ENCODE measurements at regions not wholly inside any gene's neighbourhood (a gene's known extent, or its start where the extent isn't known, plus 50 kb on each side); places are given as distances from the start of the nearest gene placed in this dataset.

DNA sequence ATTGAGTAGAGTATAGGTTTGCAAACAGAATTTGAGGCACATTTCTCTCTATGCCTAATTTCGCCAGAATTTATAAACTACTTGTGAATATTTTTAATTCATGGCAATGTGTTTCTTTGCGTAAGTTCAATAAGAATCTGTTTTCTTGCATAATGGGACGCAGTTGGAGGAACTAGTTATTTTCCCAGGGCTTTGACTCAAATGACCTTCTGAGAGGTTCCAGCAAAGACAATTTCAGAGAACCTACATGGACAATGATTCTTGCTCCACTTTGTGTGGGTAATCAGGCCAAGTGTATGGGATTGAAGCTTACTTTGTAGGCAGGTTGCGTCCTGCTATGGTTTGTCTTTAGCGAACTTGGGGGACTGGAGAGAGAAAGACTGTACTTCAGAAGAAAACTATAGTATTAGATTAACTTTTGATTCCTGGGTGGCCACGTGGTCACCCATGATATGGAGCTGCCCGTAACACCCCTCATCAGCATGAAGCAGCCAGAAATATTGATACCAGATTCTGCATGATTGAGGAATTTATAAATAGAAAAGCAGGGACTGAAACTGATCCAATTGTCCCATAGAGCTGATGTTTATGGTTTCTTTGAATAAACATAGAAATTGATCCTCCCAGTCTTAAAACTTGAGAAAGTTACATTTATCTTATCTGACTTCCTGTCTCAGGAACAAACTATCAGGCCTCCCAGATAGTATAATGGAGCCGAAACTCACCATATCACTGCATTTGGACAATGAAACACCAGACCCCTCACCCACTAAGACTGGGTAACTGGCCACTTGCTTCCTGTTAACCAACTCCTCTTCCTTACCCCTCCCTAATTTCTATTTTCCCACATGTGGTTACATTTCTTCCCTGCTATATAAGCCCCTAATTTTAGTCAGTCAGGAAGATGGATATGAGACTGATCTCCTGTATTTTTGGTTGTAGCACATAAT is 815.3 kb upstream of the HS6ST1 start:
- Histone ChIP-seq H3K4me1 (no peaks in the 10 kb centered on the region), H3K36me3 (no peaks in the 10 kb centered on the region), H3K9me3 (no peaks in the 10 kb centered on the region), H3K27me3 (no peaks in the 10 kb centered on the region), H3K4me3 (ENCODE audit: low read depth, low read length) (no peak overlapping the region)
- DNase-seq: no peak
- TF ChIP-seq, protein P1, sequence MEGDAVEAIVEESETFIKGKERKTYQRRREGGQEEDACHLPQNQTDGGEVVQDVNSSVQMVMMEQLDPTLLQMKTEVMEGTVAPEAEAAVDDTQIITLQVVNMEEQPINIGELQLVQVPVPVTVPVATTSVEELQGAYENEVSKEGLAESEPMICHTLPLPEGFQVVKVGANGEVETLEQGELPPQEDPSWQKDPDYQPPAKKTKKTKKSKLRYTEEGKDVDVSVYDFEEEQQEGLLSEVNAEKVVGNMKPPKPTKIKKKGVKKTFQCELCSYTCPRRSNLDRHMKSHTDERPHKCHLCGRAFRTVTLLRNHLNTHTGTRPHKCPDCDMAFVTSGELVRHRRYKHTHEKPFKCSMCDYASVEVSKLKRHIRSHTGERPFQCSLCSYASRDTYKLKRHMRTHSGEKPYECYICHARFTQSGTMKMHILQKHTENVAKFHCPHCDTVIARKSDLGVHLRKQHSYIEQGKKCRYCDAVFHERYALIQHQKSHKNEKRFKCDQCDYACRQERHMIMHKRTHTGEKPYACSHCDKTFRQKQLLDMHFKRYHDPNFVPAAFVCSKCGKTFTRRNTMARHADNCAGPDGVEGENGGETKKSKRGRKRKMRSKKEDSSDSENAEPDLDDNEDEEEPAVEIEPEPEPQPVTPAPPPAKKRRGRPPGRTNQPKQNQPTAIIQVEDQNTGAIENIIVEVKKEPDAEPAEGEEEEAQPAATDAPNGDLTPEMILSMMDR (IDR thresholded peaks at IDR 0.05; ENCODE audit: low read depth, low read length): no peak

DNA sequence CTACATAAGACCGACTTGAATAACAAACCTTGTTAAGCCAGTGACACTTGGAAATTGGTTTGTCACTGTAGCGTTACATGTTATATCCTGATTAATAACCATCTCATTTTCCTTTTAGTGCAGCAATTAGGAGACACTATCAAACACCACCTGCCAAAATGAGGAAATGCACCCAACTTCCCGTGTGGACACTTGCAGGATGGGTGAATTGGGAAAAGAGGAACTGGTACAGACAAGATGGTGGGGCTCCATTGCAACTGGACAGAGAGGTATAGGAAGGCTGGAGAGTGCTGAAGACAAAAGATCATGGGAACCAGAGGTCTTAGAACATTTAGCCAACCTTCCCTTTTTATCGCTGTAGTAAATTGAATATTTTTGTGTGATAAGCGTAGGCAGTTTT is 816.3 kb upstream of the HS6ST1 start:
- TF ChIP-seq, protein P1 (IDR thresholded peaks at IDR 0.05; ENCODE audit: low read depth, low read length): no peak
- Histone ChIP-seq H3K27me3 (no peaks in the 10 kb centered on the region), H3K4me3 (ENCODE audit: low read depth, low read length) (no peak overlapping the region), H3K4me1 (no peaks in the 10 kb centered on the region), H3K36me3 (no peaks in the 10 kb centered on the region), H3K9me3 (no peaks in the 10 kb centered on the region)
- DNase-seq: no peak

DNA sequence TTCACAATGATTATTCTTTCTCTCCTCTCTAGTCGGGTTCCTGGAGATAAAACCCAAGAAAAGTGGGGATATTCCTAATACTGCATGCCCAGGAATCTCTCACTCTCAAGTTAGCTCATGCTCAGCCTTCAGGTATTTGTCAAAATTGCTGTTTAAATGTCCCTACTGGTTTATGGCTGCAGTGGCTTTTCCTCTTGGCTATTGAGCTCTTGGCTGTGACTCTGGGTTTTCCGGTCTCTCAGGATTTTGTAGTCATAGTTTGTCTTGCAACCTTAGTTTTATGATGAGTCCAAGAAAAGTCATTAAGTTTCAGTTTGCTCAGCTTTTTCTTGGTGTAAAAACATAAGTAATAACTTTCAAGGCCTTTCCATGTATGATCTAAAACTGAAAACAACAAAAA is 820.7 kb upstream of the HS6ST1 start:
- TF ChIP-seq, protein P1 (IDR thresholded peaks at IDR 0.05; ENCODE audit: low read depth, low read length): no peak
- Histone ChIP-seq H3K27me3 (no peaks in the 10 kb centered on the region), H3K4me1 (no peaks in the 10 kb centered on the region), H3K4me3 (ENCODE audit: low read depth, low read length) (no peak overlapping the region), H3K9me3 (no peaks in the 10 kb centered on the region), H3K36me3 (no peaks in the 10 kb centered on the region)
- DNase-seq: no peak

DNA sequence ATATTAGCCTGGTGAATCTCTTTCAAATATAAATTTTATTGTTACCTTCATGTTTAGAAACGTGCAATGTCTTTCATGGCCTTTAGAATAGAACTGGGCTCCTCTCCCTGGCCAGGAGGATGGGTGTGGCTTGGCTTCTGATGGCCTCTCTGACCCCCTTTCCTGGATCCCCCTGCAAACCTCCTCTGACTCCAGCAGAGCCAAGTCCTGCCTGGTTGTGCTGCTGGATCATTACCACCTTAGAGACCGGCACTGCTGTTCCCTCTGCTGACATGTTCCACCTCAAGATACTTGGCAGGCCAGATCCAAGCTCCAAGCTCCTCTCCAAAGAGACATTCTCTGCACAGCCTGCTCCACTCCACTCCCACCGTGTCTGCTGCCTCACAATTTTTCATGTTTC is 823.8 kb upstream of the HS6ST1 start:
- no peaks in the 10 kb centered on the region for H3K27me3 ChIP-seq
- no peaks in the 10 kb centered on the region for H3K36me3 ChIP-seq
- H3K9me3 ChIP-seq: no peaks in the 10 kb centered on the region
- H3K4me1 ChIP-seq: no peaks in the 10 kb centered on the region
- TF ChIP-seq, protein P1 (IDR thresholded peaks at IDR 0.05; ENCODE audit: low read depth, low read length): no peak
- H3K4me3 ChIP-seq (ENCODE audit: low read depth, low read length): no peak overlapping the region
- DNase-seq: no peak

DNA sequence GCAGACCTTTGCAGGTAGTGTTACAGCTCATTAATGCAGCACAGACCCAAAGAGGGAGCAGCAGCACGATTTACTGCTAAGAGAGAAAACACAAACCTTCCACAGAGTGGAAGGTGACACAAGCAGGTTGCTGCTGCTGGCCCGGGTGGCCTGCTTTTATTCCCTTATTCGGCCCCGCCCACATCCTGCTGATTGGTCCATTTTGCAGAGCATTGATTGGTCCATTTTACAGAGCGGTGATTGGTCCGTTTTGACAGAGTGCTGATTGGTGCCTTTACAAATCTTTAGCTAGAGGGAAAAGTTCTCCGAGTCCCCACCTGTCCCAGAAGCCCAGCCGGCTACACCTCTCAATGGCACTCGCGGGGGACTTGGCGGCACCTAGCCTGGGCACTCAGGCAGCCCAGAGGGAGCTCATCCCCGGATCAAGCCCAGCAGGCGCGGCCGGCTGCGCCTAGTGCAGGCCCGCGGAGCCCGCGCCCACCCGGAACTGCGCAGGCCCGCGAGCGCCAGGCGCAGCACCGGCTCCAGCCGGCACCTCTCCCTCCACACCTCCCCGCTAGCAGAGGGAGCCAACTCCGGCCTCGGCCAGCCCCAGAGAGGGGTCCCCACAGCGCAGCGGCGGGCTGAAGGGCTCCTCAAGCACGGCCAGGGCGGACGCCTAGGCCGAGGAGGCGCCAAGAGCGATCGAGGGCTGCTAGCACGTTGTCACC is 825.6 kb upstream of the HS6ST1 start:
- Histone ChIP-seq H3K27me3 (no peaks in the 10 kb centered on the region), H3K4me1 (no peaks in the 10 kb centered on the region), H3K4me3 (ENCODE audit: low read depth, low read length) (no peak overlapping the region), H3K36me3 (no peaks in the 10 kb centered on the region), H3K9me3 (no peaks in the 10 kb centered on the region)
- no peak for DNase-seq
- TF ChIP-seq, protein P1 (IDR thresholded peaks at IDR 0.05; ENCODE audit: low read depth, low read length): no peak

DNA sequence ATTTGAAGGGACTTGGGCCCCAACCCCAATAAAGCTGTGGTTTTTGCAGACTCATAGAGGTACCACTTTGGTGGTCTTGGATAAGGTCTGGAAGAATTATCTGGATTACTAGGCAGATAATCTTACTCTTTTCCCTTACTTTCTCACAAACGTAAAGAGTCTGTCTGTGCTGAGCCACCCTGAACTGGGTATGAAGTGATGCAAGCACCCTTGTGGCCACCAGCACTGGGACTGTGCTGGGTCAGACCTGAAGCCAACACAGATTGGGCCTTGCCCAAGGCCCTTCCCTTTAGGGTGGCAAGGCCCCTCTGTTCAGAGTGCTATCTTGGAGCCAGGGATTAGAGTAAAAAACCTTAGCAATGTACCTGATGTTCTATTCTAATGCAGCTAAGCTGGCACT is 827.0 kb upstream of the RAB6C start:
- no peak overlapping the region for H3K4me3 ChIP-seq (ENCODE audit: low read depth, low read length)
- DNase-seq: no peak
- TF ChIP-seq, protein P1 (IDR thresholded peaks at IDR 0.05; ENCODE audit: low read depth, low read length): no peak
- H3K36me3 ChIP-seq: no peaks in the 10 kb centered on the region
- no peaks in the 10 kb centered on the region for H3K27me3 ChIP-seq
- no peaks in the 10 kb centered on the region for H3K9me3 ChIP-seq
- no peaks in the 10 kb centered on the region for H3K4me1 ChIP-seq
